Retina (tissue), 1 donor: ENCODE measurements at regions not wholly inside any gene's neighbourhood (a gene's known extent, or its start where the extent isn't known, plus 50 kb on each side); places are given as distances from the start of the nearest gene placed in this dataset.
"Not testable (repeated sequence)": the region's sequence is repeated elsewhere in the genome, so short reads cannot be mapped to it uniquely, and the experiment has no call there.

Source experiments
- DNase-seq: peaks from one replicate; pipeline ENCODE4 v3.0.0-alpha.2; 2016

GRCh38 chr10:107950411-107951062 is 786.0 kb upstream of the SORCS1 start:
- DNase-seq = not testable (repeated sequence)

- DNase-seq = no peak
Observed at GRCh38 chr10:107942826-107943225, 778.3 kb upstream of the SORCS1 start.

GRCh38 chr10:107933076-107933475 is 768.6 kb upstream of the SORCS1 start:
- DNase-seq = no peak

- no peak for DNase-seq
Observed at GRCh38 chr10:107931808-107932207, 767.3 kb upstream of the SORCS1 start.

- DNase-seq = no peak
Observed at GRCh38 chr10:107930037-107930436, 765.5 kb upstream of the SORCS1 start.

GRCh38 chr10:107924458-107924857 is 760.0 kb upstream of the SORCS1 start:
- DNase-seq = no peak

GRCh38 chr10:107919626-107920235 is 755.2 kb upstream of the SORCS1 start:
- no peak for DNase-seq

GRCh38 chr10:107918171-107918570 is 753.7 kb upstream of the SORCS1 start:
- no peak for DNase-seq

GRCh38 chr10:107915215-107915610 is 750.7 kb upstream of the SORCS1 start:
- DNase-seq = no peak

GRCh38 chr10:107914450-107915214 is 750.1 kb upstream of the SORCS1 start:
- peak; percentile 86 for DNase-seq

- peak; percentile 58 for DNase-seq
Observed at GRCh38 chr10:107913317-107914294, 749.1 kb upstream of the SORCS1 start.

- no peak for DNase-seq
Observed at GRCh38 chr10:107901076-107901475, 736.6 kb upstream of the SORCS1 start.

- no peak for DNase-seq
Observed at GRCh38 chr10:107900131-107900530, 735.6 kb upstream of the SORCS1 start.

GRCh38 chr10:107899502-107900062 is 735.1 kb upstream of the SORCS1 start:
- DNase-seq = no peak

- no peak for DNase-seq
Observed at GRCh38 chr10:107899075-107899474, 734.6 kb upstream of the SORCS1 start.

- no peak for DNase-seq
Observed at GRCh38 chr10:107898392-107898791, 733.9 kb upstream of the SORCS1 start.

GRCh38 chr10:107894516-107894915 is 730.0 kb upstream of the SORCS1 start:
- DNase-seq = no peak

GRCh38 chr10:107889105-107889504 is 724.6 kb upstream of the SORCS1 start:
- DNase-seq = no peak

- no peak for DNase-seq
Observed at GRCh38 chr10:107880185-107880584, 715.7 kb upstream of the SORCS1 start.

GRCh38 chr10:107873007-107873406 is 708.5 kb upstream of the SORCS1 start:
- DNase-seq = no peak

GRCh38 chr10:107865691-107866090 is 701.2 kb upstream of the SORCS1 start:
- no peak for DNase-seq

- DNase-seq = no peak
Observed at GRCh38 chr10:107859065-107859464, 694.6 kb upstream of the SORCS1 start.

GRCh38 chr10:107856047-107856315 is 691.5 kb upstream of the SORCS1 start:
- no peak for DNase-seq
